ENCODE measurements at regions not wholly inside any gene's neighbourhood (a gene's known extent, or its start where the extent isn't known, plus 50 kb on each side); places are given as distances from the start of the nearest gene placed in this dataset.

- no peak for TF ChIP-seq POLR2AphosphoS5 (IDR thresholded peaks at IDR 0.05; ENCODE audit: low read depth, low read length)
- no peak for TF ChIP-seq REST (IDR thresholded peaks at IDR 0.05; ENCODE audit: insufficient read depth in 1 of 2, low read depth in 2 of 2, low read length in 2 of 2)
Observed at GRCh38 chr1:99529002-99529401, 116.9 kb upstream of the PALMD start.
